Fibroblast of the aortic adventitia (primary cell): ENCODE measurements at regions not wholly inside any gene's neighbourhood (a gene's known extent, or its start where the extent isn't known, plus 50 kb on each side); places are given as distances from the start of the nearest gene placed in this dataset.
A peak's percentile ranks its signal among the peaks of the same experiment; 100 is the strongest.

Experiments used
- DNase-seq: peaks from one replicate; pipeline ENCODE4 v3.0.0-alpha.2; 2010; ENCODE audit warnings: low read depth
- H3K4me3 ChIP-seq: 2 replicates; pipeline ENCODE4 v1.5.1; 2011; ENCODE audit warnings: low read depth, mild to moderate bottlenecking, control low read depth, low read length, moderate library complexity
- TF ChIP-seq, protein P1 (sequence below): IDR thresholded peaks from 2 replicates; pipeline ENCODE4 v1.5.1; 2011; ENCODE audit warnings: mild to moderate bottlenecking, low read length, control low read depth, inconsistent platforms; ENCODE audit not compliant: insufficient read depth

DNA sequence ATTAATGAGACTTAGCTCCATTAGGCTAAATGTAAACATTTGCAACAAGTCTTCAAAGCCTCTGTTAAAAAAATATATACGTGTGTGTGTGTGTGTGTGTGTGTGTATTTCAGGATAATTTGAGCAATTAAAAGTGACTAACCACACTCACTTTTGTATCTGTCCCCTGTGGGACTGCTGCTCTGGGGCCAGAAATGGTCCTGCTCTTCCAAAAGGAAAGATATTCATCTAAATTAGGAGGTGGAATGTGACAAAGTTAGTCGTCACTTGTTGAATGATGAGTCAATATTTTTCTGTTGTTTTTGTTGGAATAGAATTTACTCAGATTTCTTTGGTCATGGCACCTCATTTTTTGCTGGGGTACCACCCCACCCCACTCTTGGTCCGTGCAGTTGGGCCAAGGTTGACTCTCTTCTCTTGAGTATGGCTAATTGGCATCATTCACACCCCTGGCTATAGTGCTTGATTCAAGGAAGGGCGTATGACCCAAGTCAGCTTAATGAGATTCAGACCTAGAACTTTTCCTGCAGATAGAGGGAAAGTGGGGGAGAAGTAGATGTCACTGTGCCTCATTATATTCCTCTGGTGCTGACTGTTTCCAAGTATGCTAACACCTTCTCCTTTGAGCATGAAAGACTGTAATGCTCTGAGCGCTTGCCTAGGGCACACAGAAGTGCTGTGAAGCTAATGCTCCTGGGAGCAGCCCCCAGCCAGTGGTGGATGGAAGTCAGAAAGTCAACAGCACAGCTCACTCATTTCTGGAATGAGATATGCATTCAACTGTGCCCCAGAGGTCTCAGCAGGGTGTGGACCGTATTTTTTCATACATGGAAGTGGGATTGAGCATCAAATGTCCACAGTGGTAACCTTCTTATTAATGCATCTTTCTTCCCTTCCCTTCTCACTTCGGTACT, 577.0 kb upstream of the TBX3 start:
- DNase-seq = no peak
- TF ChIP-seq, protein P1, sequence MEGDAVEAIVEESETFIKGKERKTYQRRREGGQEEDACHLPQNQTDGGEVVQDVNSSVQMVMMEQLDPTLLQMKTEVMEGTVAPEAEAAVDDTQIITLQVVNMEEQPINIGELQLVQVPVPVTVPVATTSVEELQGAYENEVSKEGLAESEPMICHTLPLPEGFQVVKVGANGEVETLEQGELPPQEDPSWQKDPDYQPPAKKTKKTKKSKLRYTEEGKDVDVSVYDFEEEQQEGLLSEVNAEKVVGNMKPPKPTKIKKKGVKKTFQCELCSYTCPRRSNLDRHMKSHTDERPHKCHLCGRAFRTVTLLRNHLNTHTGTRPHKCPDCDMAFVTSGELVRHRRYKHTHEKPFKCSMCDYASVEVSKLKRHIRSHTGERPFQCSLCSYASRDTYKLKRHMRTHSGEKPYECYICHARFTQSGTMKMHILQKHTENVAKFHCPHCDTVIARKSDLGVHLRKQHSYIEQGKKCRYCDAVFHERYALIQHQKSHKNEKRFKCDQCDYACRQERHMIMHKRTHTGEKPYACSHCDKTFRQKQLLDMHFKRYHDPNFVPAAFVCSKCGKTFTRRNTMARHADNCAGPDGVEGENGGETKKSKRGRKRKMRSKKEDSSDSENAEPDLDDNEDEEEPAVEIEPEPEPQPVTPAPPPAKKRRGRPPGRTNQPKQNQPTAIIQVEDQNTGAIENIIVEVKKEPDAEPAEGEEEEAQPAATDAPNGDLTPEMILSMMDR = no peak
- no peak overlapping the region for H3K4me3 ChIP-seq

DNA sequence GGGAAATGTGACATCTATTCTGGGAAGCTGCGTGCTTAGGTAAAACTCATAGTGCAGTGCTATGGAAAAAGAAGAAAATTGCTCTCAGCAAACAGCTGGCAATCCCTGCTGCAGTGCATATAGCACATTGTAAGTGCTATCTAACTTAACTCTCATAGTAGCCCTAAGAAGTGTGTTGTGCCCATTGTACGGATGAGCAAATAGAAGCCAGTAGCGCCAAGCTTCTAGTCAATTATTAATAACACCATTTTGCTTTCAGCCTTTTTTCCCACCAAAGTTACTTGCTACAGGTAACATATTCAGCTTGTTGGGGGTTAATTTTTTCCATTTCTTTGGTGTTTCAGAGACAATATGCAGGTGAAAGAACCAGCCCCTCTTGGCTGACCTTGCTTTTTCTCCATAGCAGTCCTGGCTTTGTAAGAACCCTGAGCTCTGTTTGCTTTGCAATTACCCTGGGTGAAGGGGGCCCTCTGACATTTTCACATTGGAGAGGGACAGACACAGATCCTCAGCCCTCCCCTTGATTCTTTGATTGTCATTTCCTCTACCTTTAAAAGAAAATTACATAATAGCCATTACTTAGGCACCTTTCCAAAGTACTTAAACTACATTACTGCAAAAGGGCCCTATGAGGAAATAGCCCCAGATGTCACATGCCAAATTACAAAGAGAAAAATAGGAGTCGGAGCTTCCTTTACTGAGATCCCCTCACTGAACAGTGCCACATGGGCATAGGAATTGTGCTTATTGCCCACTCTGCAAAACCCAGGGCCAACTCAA, 576.2 kb upstream of the TBX3 start:
- H3K4me3 ChIP-seq = no peak overlapping the region
- TF ChIP-seq, protein P1 = no peak
- DNase-seq = no peak

DNA sequence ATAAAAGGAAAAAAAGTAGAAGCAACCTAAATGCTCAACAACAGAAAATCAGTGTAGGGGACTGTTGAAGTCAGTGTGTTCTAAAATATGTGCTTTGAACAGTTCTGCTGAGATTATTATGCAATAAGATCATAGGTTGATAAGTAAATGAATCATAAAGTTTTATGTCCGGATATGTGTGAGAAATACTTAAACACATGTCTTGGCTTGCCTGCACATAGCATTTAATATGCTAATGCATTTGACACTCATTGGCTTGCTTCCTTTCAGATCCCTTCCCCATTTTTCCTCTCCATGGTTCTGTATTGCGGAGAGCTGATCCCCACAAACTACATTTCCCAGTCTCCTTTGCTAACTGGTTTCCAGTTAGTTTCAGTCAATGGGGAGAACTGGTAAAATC, 573.8 kb upstream of the TBX3 start:
- H3K4me3 ChIP-seq = no peak overlapping the region
- DNase-seq = peak; percentile 74
- TF ChIP-seq, protein P1 = no peak

DNA sequence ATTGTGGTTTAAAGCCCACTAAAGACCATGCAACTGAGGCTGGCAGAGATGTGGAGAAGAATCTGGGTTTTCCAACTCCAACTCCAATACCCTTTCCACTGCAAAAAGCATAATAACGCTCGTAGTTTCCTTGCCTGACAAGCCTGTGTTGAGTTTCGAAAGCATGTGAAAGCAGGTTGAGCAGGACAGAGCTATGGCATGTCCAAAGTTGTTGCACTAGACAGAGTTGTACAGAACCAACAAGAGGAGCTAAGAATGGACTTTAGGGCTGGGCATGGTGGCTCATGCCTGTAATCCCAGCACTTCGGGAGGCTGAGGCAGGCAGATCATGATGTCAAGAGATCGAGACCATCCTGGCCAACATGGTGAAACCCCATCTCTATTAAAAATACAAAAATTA, 572.0 kb upstream of the TBX3 start:
- no peak for DNase-seq
- TF ChIP-seq, protein P1 = no peak
- H3K4me3 ChIP-seq = no peak overlapping the region

DNA sequence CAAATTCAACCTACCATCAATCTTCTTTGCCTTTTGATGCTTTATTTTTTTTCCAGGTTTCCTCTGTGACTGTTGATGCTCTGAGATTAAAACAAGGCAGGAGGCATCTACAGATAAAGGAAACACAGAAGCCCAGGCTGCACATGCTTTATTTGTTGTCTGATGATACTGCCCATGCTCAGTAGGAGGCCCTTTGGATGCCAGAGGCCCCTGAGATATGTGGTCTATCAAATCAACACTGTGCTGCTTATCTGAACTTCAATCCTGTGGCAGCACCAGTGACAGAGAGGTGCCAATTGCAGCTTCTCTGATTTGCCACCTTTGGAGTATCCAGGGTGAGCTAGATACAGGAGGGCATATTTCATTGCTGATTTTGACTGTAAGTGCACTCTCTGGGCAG, 571.3 kb upstream of the TBX3 start:
- no peak for DNase-seq
- TF ChIP-seq, protein P1 = no peak
- H3K4me3 ChIP-seq = no peak overlapping the region

DNA sequence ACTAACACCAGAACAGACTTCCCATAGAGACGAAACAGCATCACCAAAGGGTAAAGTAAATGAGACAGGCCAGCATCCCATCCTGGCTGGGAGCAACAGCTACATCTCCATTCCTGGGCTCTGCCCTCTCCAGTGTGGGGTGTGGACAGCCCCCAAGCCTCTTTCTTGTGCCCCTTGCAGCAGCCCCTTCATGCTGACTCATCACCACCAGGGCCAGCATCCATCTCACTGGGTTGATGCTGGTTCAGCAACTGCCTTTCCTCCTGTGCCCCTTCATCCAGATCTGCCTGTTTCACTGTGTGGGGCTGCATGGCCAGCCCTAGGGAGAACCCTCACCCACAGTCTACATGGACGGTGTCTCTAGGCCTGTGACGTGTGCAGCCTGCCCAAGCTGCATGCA, 569.1 kb upstream of the TBX3 start:
- no peak overlapping the region for H3K4me3 ChIP-seq
- TF ChIP-seq, protein P1 = no peak
- no peak for DNase-seq
